H9 (cell line): ENCODE measurements at regions not wholly inside any gene's neighbourhood (a gene's known extent, or its start where the extent isn't known, plus 50 kb on each side); places are given as distances from the start of the nearest gene placed in this dataset.

ENCODE experiments used
- DNase-seq: peaks from one replicate; pipeline ENCODE4 v3.0.0-alpha.2; 2017
- H2AFZ ChIP-seq: one replicate; pipeline ENCODE4 v1.6.1; 2013; ENCODE audit warnings: mild to moderate bottlenecking, low read length, control low read depth, moderate library complexity
- H2AK5ac ChIP-seq: 2 replicates; pipeline ENCODE4 v1.6.1; 2013; ENCODE audit warnings: low read length, control low read depth, mixed read lengths; ENCODE audit not compliant: insufficient read length
- H2BK120ac ChIP-seq: one replicate; pipeline ENCODE4 v1.6.1; 2013; ENCODE audit warnings: low read depth, mild to moderate bottlenecking, low read length, control low read depth, inconsistent platforms; ENCODE audit not compliant: poor library complexity, severe bottlenecking
- H2BK12ac ChIP-seq: 2 replicates; pipeline ENCODE4 v1.6.1; 2013; ENCODE audit warnings: low read length, control low read depth, mixed read lengths, low read depth; ENCODE audit not compliant: insufficient read length
- H2BK15ac ChIP-seq: 2 replicates; pipeline ENCODE4 v1.6.1; 2013; ENCODE audit warnings: low read depth, low read length, control low read depth
- H2BK20ac ChIP-seq: one replicate; pipeline ENCODE4 v1.6.1; 2013; ENCODE audit warnings: low read depth, mild to moderate bottlenecking, low read length, control low read depth, inconsistent platforms; ENCODE audit not compliant: poor library complexity, severe bottlenecking
- H2BK5ac ChIP-seq: 2 replicates; pipeline ENCODE4 v1.6.1; 2013; ENCODE audit warnings: low read length, control low read depth, mixed read lengths; ENCODE audit not compliant: insufficient read length
- H3K14ac ChIP-seq: 2 replicates; pipeline ENCODE4 v1.6.1; 2013; ENCODE audit warnings: low read length, control low read depth; ENCODE audit not compliant: insufficient read depth
- H3K18ac ChIP-seq: 2 replicates; pipeline ENCODE4 v1.6.1; 2013; ENCODE audit warnings: low read depth, mild to moderate bottlenecking, mixed read lengths, low read length, control low read depth; ENCODE audit not compliant: insufficient read length
- H3K23ac ChIP-seq: 2 replicates; pipeline ENCODE4 v1.6.1; 2013; ENCODE audit warnings: low read length, control low read depth, mixed read lengths, low read depth; ENCODE audit not compliant: insufficient read length
- H3K23me2 ChIP-seq: 2 replicates; pipeline ENCODE4 v1.6.1; 2013; ENCODE audit warnings: low read depth, mild to moderate bottlenecking, mixed read lengths, low read length, control low read depth; ENCODE audit not compliant: insufficient read length, poor library complexity, severe bottlenecking
- H3K27ac ChIP-seq: 2 replicates; pipeline ENCODE4 v1.5.1; 2013; ENCODE audit warnings: low read length, control low read depth, mixed read lengths, low read depth; ENCODE audit not compliant: insufficient read length
- H3K27me3 ChIP-seq: 2 replicates; pipeline ENCODE4 v1.6.1; 2013; ENCODE audit warnings: low read length, control low read depth, inconsistent platforms; ENCODE audit not compliant: insufficient read depth
- H3K4ac ChIP-seq: 2 replicates; pipeline ENCODE4 v1.6.1; 2013; ENCODE audit warnings: low read depth, mild to moderate bottlenecking, control low read depth, inconsistent platforms, low read length, moderate library complexity
- H3K4me1 ChIP-seq: 2 replicates; pipeline ENCODE4 v1.6.1; 2013; ENCODE audit warnings: low read length, control low read depth, inconsistent platforms; ENCODE audit not compliant: insufficient read depth
- H3K4me2 ChIP-seq: 2 replicates; pipeline ENCODE4 v1.6.1; 2013; ENCODE audit warnings: low read length, control low read depth, mixed read lengths; ENCODE audit not compliant: insufficient read length, insufficient read depth
- H3K56ac ChIP-seq: 2 replicates; pipeline ENCODE4 v1.6.1; 2013; ENCODE audit warnings: low read depth, mild to moderate bottlenecking, mixed read lengths, low read length, control low read depth; ENCODE audit not compliant: insufficient read length
- H3K79me1 ChIP-seq: 2 replicates; pipeline ENCODE4 v1.6.1; 2013; ENCODE audit warnings: low read depth, mild to moderate bottlenecking, moderate library complexity, low read length, control low read depth, inconsistent platforms; ENCODE audit not compliant: insufficient read depth, poor library complexity, severe bottlenecking
- H3K79me2 ChIP-seq: 2 replicates; pipeline ENCODE4 v1.6.1; 2013; ENCODE audit warnings: low read length, control low read depth, inconsistent platforms; ENCODE audit not compliant: insufficient read depth
- H3K9ac ChIP-seq: 2 replicates; pipeline ENCODE4 v1.6.1; 2013; ENCODE audit warnings: low read length, control low read depth, mixed read lengths; ENCODE audit not compliant: insufficient read length; ENCODE audit errors: extremely low read depth
- H3K9me3 ChIP-seq: one replicate; pipeline ENCODE4 v1.6.1; 2013; ENCODE audit warnings: low read depth, low read length, inconsistent platforms; ENCODE audit not compliant: control insufficient read depth
- H3T11ph ChIP-seq: one replicate; pipeline ENCODE4 v1.6.1; 2013; ENCODE audit warnings: mild to moderate bottlenecking, low read length, control low read depth, inconsistent platforms
- H4K20me1 ChIP-seq: one replicate; pipeline ENCODE4 v1.6.1; 2013; ENCODE audit not compliant: control insufficient read depth, insufficient read length, insufficient read depth
- H4K5ac ChIP-seq: 2 replicates; pipeline ENCODE4 v1.6.1; 2013; ENCODE audit warnings: low read depth, mild to moderate bottlenecking, mixed read lengths, low read length, control low read depth; ENCODE audit not compliant: insufficient read length
- H4K8ac ChIP-seq: replicated peaks from 2 replicates; pipeline ENCODE4 v1.6.1; 2013; ENCODE audit warnings: low read length, control low read depth, mixed read lengths, low read depth; ENCODE audit not compliant: insufficient read length
- H4K91ac ChIP-seq: 2 replicates; pipeline ENCODE4 v1.6.1; 2013; ENCODE audit warnings: low read depth, mild to moderate bottlenecking, moderate library complexity, mixed read lengths, low read length, control low read depth; ENCODE audit not compliant: insufficient read length
- H3K27ac Mint-ChIP-seq, 3 experiments: 2 replicates in 2 of 3; 3 replicates in 1 of 3; pipeline ENCODE4 v1.8.0; 2020 to 2021; ENCODE audit warnings: mixed read lengths in 3 of 3, mild to moderate bottlenecking in 1 of 3, moderate library complexity in 1 of 3
- H3K27me3 Mint-ChIP-seq: 2 replicates; pipeline ENCODE4 v1.8.0; 2021; ENCODE audit warnings: low read depth, mild to moderate bottlenecking, moderate library complexity, mixed read lengths
- H3K36me3 Mint-ChIP-seq, 3 experiments: 2 replicates in 2 of 3; 3 replicates in 1 of 3; pipeline ENCODE4 v1.8.0; 2020 to 2021; ENCODE audit warnings: low read depth in 3 of 3, mixed read lengths in 3 of 3; ENCODE audit not compliant: insufficient read depth in 1 of 3
- H3K4me1 Mint-ChIP-seq, 2 experiments: 2 replicates each; pipeline ENCODE4 v1.8.0; 2020; ENCODE audit warnings: mixed read lengths in 2 of 2
- H3K4me3 Mint-ChIP-seq, 2 experiments: 2 replicates in 1 of 2; 3 replicates in 1 of 2; pipeline ENCODE4 v1.8.0; 2020 to 2021; ENCODE audit warnings: mild to moderate bottlenecking in 2 of 2, mixed read lengths in 2 of 2, moderate library complexity in 1 of 2
- H3K9me3 Mint-ChIP-seq, 2 experiments: 2 replicates in 1 of 2; 3 replicates in 1 of 2; pipeline ENCODE4 v1.8.0; 2020; ENCODE audit warnings: mild to moderate bottlenecking in 2 of 2, mixed read lengths in 2 of 2, moderate library complexity in 1 of 2
- WGBS: extraction: QIAGEN DNeasy Blood & Tissue Kit; methylation state at CpG from one replicate; pipeline ENCODE4 v1.1.7; 2013; ENCODE audit warnings: missing lambda C conversion rate, low lambda C conversion rate, mixed read lengths; ENCODE audit not compliant: insufficient read length; ENCODE audit errors: extremely low coverage; 5-methylcytosine and 5-hydroxymethylcytosine counted together
- TF ChIP-seq, protein P1 (sequence below): fragments of 200-600 bp; sonication (generic); conservative IDR thresholded peaks from 3 replicates; pipeline ENCODE4 v1.8.0; 2021; ENCODE audit warnings: antibody characterized with exemption, mild to moderate bottlenecking

DNA sequence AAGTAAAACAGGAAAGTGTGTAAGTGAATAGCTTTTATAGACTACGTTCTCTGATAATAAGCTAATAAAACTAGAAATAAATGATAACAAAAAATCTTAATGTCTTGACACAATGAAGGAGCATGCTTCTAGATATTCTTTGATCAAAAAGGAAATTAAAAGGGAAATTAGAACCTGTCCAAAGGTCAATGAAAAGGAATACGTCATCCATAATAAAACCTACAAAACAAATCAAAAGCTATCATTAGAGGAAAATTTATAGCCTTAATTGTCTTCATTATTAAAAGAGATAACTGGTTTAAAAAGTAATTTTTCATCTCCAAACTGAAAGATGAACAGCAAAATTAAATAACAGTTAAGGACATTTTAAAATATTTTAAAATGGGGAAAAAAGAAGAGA, 196.3 kb upstream of the BTBD3 start:
- Histone ChIP-seq H4K8ac (no peak overlapping the region), H4K5ac (no peak overlapping the region), H3K23me2 (no peaks in the 10 kb centered on the region), H3K4ac (no peak overlapping the region), H2AK5ac (no peak overlapping the region), H3K4me1 (peaks cover 11% of the 10 kb centered on the region; the same call in 1 of the 2 replicates), H4K91ac (no peak overlapping the region), H3K27ac (no peak overlapping the region), H3K79me2 (no peaks in the 10 kb centered on the region), H3K14ac (no peak overlapping the region), H2AFZ (no peak overlapping the region), H4K20me1 (no peaks in the 10 kb centered on the region), H3K23ac (no peak overlapping the region), H2BK20ac (no peak overlapping the region), H3K56ac (no peak overlapping the region), H3T11ph (no peak overlapping the region), H3K79me1 (no peaks in the 10 kb centered on the region), H3K27me3 (no peaks in the 10 kb centered on the region), H2BK5ac (no peak overlapping the region), H3K9ac (no peak overlapping the region), H2BK12ac (no peak overlapping the region), H2BK15ac (no peak overlapping the region), H2BK120ac (no peak overlapping the region), H3K9me3 (no peaks in the 10 kb centered on the region), H3K4me2 (no peak overlapping the region), H3K18ac (no peak overlapping the region)
- no peaks in the 10 kb centered on the region for H3K9me3 Mint-ChIP-seq
- TF ChIP-seq, protein P1, sequence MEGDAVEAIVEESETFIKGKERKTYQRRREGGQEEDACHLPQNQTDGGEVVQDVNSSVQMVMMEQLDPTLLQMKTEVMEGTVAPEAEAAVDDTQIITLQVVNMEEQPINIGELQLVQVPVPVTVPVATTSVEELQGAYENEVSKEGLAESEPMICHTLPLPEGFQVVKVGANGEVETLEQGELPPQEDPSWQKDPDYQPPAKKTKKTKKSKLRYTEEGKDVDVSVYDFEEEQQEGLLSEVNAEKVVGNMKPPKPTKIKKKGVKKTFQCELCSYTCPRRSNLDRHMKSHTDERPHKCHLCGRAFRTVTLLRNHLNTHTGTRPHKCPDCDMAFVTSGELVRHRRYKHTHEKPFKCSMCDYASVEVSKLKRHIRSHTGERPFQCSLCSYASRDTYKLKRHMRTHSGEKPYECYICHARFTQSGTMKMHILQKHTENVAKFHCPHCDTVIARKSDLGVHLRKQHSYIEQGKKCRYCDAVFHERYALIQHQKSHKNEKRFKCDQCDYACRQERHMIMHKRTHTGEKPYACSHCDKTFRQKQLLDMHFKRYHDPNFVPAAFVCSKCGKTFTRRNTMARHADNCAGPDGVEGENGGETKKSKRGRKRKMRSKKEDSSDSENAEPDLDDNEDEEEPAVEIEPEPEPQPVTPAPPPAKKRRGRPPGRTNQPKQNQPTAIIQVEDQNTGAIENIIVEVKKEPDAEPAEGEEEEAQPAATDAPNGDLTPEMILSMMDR, result no peak
- H3K4me1 Mint-ChIP-seq, result peaks cover 44% of the 10 kb centered on the region in 2 experiments
- no peaks in the 10 kb centered on the region for H3K27me3 Mint-ChIP-seq
- WGBS, result no CpG with 5 or more reads among the region's 2 CpGs
- H3K27ac Mint-ChIP-seq, result no peak overlapping the region
- H3K4me3 Mint-ChIP-seq, result no peak overlapping the region
- no peaks in the 10 kb centered on the region for H3K36me3 Mint-ChIP-seq
- DNase-seq, result no peak
